Muscle of arm (tissue), 1 donor: ENCODE measurements at regions not wholly inside any gene's neighbourhood (a gene's known extent, or its start where the extent isn't known, plus 50 kb on each side); places are given as distances from the start of the nearest gene placed in this dataset.

ENCODE experiments used
- DNase-seq: peaks from one replicate; pipeline ENCODE4 v3.0.0-alpha.2; 2013

DNA sequence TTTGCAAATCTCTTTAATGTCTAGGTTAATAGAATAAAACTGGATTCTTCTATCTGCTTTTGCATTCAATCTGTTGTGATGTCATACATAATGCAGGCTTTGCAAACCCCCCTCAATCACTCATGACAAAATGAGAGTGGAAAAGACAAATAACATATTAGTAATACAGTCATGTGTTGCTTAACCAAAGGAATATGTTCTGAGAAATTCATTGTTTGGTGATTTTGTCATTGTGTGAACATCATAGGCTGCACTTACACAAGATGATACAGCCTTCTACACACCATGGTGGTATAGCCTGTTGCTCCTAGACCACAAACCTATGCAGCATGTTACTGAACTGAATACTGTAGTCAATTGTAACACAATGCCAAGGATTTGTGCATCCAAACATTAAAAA is 87.3 kb upstream of the SEC61G start:
- no peak for DNase-seq

DNA sequence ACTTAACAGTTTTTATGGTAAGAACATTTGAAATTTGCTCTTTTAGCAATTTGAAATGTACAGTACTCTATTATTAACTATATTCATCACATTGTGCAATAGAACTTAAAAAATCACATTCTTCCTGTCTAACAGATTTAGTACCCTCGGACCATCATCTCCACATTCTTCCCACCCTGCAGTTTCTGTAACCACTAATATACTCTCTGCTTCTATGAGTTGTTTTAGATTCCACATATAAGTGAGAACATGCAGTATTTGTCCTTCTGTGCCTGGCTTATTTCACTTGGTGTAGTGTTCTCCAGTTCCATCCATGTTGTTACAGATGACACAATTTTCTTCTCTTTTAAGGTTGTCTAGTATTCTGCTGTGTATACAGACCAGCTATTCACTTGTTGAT is 88.9 kb upstream of the SEC61G start:
- DNase-seq = no peak

DNA sequence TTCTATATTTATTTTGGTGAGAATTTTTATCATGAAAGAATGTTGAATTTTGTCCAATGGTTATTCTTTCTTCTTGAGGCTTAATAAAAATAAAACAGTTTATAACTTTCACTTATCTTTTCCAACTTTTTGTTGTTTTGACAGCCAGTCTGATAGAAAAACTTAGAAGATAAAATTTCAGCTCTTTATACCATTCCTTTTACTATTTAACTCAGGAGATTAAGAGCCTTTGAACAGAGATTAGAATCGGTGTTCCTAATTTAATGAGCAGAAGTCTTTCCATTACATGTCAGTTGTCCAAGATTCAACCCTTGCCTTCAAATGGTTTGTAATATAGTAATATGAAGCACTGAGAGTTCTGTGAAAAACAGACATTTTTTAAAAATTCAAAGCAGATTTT is 97.8 kb upstream of the SEC61G start:
- no peak for DNase-seq

DNA sequence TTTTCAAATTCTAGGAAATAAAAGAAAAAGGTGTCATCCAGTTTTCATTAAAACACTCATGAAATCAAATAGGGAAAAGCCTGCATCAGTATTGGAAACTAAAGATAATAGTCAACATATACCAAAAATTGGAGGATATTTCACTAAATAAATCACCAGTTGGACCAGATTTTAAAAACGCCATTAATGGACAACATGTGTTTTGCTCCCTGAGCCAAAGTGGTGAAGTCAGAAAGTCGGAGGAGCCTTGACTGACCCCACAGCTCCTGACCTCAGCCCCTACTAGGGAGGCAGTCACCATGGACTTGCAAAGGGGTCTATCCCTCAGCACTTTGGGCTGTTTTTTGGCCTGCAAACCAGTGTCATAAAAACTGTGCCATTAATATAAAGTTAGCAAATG is 98.3 kb upstream of the SEC61G start:
- DNase-seq = no peak

DNA sequence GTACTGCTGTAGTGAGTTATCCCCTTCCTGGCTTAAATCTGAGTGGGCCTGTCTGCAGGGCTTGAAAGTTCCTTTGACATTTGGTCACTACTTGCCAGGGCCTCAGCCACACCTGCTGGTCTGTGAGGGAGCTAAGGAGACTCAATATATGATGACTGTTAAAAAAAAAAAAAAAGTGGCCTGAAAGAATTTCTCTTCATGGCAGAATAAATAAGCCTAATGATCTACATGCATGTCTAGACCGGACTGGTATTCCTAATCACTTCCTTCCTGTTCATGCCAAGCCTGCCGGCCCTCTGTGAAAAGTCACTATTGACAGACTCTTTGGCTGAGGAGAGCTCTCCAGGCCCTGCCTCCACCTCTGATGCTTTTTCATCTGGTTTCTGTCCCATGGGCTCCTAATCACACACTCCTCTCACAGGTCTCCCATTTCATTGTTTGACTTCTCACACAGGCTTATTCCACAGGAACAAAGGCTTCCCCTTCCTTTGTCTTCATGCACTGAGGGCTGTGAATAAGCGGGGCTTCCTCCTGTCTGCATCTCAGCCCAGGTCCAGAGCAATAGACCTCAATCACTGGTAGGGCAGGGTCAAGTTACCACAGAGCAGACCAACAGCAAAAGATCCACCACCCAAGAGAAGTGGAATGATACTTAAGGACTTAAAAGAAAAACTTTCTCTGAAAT is 99.1 kb upstream of the SEC61G start:
- no peak for DNase-seq

DNA sequence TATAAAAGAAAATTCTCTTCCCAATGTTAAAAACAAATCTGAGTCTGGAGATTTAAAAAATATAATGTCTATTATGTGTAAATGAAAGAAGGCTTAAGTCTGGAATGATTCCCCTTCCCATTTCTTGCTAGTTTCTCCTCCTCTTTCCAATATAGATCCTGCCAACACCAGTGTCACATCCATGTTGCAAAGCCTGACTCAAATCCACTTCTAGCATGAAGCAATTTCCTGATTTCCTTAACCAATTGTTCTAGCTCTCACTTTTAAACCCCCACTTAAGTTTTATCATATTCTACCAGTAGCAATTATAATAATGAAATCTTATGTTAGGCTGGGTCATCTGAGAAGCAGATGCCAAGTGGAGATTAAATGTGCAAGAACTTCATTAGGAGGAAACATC is 100.1 kb upstream of the SEC61G start:
- no peak for DNase-seq

DNA sequence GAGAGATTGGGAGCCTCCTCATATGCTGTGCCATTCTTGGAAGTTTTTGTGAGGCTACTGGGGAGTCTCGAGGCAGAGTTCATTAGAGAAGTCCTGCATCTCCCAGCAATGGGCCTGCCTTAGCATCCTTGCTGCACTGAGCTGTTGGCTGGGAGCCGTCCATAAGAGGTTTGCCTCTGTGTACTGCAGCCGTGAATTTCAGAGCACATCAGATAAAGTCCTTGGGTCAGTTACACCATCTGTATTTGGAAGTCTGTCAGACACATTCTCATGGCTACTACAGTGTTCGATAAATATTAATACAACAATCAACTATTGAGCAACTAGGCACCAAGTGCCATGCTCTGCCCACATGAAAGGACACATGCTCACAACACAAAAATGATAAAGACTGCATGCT is 100.5 kb upstream of the SEC61G start:
- DNase-seq = no peak

DNA sequence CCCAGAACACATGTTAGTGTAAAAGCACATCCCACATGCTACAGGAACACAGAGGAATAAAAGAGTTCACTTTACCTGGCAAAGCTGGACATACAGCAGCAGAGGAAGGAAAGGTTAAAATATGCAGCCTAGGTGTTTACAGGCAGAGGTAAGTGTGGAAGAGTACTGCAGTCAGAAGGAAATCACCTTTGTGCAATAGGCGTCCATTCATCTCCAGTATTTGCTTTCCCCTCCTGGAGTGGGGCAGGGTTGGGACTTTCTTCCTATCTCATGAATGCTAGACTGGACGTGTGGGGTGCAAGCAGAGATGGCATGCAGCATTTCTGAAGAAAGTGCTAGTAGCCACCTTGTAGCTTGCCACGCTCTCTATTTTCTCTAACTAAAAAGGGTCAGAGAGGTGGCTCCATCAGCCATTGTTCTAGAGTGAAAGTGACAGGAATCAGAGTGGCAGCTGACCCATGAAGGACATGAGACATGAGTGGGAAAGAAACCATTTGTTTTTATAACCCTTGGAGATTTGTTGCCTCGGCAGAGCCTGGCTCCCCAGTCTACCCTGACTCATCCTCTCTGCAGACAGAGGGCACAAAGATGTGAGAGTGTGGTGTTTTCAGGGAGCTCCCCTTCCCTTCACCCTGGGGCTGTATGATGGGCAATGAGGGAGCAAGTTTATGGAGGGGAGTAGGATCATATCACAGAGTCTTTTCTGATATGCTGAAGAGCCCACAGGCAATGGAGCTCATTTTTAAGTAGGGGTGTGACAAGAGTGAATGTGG is 101.2 kb upstream of the SEC61G start:
- no peak for DNase-seq

DNA sequence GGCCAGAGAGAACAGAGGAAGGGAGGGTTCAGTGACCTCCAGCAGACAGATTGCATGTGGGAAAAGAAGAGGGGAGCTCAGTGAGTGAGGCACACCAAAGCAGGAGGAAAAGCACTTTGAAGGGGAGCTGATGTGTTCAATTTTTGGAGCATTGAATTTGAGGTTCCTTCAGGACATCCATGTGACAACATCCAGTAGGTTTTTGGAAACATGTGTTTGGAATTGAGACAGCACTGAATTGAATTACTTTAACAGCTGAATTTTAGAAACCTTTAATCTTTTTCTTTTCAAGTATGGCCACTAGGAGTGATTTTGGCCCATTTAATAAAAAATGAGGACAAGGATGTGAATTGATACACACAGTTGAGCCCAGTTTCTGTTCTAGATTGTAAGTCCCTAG is 101.8 kb upstream of the SEC61G start:
- no peak for DNase-seq

DNA sequence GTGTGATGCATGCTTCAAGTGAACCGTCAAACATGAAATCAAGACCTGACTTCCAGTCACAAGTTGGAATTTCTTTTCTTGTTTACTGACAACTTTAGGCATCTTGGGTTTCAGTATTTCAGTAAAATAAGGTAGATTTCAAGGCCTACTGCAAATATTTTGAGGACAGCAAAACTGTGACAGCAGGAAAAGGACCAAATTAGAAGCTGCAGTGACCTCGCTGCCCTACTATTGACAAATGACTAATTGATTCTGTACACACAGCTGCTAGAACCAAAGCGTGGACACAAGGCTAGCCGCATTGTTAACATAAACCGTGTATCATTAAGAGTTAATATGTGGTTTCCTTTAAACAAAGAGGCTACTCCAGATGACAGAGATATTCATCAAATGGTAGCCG is 105.7 kb upstream of the SEC61G start:
- no peak for DNase-seq

DNA sequence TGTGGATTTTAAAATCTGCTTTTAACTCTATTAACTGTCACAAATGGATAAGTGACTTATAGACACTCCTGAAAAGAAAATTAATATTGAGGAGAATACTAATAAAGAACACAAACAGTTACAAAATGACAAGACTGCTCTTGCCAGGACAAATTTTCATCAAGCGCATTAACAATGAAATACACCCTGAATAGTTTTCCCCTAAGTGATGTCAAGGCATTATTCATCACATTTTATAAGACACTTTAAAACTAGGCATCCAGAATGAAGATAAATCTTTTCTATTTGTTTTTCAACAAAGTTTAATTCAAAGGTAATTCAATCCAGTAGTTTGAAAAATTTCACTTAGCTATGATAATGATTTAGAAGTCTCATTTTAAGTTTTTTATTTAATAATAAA is 110.5 kb upstream of the SEC61G start:
- DNase-seq = no peak

DNA sequence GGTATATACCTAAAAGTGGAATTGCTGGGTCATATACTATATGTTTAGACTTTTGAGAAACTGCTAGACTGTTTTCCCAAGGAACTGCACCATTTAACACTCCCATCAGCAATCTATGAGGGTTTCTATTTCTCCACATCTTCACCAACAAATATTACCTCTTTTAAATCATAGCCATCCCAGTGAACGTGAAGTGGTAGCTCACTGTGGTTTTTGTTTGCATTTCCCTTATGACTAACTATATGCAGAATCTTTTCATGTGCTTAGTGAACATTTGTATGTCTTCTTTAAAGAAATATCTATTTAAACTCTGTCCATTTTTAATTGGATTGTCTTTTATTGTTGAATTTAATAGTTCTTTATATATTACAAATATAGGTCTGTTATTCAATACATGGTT is 115.8 kb upstream of the SEC61G start:
- no peak for DNase-seq

DNA sequence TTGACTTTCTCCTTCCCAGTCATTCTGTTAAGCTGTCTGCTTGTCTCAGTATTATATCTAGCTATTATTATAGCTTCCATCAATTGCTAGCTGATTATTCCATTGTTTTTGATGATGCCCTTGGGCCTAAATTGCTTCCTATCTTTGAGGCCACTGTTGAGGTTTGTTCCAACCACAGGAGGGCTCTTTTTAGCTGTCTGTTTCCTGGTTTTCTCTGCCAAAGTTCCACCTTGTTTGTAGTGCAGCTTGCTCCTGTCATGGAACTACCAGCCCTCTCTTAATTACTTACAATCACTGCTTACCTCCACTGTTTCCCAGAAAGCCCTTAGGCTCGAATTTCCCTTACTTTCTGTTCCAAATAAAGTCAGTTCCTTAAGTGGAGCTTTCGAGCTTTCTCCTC is 118.7 kb upstream of the SEC61G start:
- DNase-seq = no peak

DNA sequence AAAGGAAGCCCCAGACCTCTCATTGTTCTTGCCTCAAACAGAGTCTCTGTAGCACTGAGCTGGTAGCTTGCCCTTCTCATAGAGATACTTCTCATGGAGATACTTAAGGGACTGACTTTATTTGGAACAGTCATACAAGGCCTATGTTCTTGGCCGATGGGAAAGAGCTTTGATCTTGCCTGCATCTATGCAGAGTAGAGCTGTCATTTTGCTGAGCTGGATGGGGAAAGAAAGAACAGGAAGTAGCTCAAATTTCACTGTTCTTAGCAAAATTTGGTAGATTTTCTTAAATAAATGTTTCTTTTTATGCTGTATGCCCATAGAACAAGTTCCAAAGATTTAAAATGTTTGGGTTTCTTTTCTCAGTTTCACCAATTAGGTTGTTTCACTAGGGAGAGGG is 119.3 kb upstream of the SEC61G start:
- DNase-seq = no peak

DNA sequence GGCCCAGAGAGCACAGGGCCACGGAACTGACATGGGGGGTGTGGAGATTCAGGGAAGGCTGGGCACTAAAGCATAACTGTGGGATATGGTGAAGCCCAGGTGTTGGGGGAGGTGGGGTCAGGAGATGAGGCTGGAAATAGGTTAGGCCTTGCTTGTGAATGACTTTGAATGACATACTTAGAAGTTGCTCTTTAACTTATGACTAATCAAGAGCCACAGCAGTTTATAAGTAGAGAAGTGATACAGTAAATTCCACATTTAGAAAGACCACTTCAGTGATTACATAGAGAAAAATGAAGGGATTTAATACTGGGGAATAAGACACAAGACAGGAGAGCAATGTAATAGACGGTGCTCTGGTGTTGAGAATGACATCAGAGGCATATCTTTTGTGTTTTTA is 120.8 kb upstream of the SEC61G start:
- DNase-seq = no peak

DNA sequence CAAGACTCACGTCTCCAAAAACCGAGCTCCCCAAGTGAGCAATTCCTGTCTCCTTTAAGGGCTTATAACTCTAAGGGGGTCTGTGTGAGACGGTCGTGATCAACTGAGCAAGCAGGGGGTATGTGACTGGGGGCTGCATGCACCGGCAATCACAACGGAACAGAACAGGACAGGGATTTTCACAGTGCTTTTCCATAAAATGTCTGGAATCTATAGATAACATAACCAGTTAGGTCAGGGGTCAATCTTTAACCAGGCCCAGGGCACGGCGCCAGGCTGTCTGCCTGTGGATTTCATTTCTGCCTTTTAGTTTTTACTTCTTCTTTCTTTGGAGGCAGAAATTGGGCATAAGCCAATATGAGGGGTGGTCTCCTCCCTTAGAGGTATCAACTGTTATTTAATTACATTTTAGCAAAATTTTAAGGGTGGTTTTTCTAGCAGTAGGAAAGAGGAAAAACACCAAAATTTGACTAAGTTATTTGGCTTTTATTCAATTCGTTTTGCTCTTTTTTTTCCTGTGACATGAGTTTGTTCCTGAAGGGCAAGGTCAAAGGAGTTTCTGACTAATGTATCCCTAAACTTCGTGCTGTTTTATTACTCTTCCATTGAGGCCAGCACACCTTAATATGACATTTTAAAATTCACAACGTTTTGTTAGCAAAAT is 121.4 kb upstream of the SEC61G start:
- DNase-seq = no peak

DNA sequence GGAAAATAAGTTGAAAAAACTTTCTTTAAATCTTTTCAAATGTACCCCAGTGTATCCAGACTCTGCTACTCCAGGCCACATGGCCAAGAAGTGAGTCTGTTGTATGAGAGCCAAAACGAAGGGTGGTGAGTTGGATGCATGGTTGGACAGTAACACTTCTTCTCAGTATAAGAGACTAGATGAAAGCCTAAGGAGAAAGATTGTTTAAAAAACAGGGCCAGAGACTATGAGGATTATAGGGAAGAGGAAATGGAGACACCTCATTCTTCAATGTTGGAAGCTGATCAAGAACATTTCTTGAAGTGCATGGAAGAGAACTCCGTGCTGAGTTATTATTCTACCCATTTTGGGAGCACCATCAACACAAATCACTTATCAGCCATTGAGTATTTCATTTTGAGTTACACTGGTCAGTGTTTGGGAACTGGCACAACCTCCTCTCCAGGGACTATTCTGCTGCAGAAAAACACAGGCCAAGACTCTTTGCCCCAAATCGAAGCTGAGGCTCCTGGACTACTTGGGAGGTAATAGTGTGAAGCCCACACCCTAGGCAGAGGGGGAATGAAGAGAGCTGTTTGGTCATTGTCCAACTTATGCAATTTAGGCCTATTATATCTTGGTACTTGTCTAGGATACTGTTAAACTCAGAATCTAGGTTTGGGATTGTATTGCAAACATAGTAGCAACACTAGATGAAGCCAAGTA is 123.0 kb upstream of the SEC61G start:
- DNase-seq = no peak

DNA sequence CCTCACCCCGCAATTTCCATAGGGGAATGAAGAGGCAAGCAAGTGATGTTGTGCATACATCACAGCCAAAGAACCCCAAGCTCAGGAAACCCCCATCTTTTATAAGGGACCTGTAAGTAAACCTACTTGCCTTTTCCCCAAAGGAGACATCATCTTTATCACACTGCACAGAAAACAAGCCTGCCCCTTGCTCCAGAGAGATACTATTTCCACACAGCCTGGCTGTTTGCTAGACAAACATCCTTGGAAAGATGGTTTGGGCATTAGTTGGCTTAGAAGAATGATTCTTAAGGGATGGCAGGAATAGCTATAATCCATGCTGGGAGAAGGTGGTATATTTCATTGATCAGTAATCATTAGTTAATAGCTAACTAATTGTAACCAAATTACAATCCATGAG is 123.7 kb upstream of the SEC61G start:
- no peak for DNase-seq

DNA sequence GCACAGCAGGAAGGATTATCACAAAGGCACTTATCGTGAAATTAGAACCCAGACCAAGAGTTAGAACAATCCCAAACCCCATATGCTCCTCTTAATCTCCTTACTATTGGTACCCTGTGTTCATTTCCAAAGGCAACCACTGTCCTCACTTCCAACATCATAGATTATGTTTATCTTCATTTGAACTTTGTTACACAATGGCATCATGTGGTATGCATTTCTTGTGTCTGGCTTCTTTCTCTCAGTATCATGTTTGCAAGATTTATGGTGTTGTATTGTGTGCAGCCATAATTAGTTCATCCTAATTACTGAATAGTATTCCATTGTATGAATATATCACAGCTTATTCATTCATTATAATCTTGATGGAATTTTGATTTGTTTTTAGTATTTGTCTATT is 124.6 kb upstream of the SEC61G start:
- DNase-seq = no peak

DNA sequence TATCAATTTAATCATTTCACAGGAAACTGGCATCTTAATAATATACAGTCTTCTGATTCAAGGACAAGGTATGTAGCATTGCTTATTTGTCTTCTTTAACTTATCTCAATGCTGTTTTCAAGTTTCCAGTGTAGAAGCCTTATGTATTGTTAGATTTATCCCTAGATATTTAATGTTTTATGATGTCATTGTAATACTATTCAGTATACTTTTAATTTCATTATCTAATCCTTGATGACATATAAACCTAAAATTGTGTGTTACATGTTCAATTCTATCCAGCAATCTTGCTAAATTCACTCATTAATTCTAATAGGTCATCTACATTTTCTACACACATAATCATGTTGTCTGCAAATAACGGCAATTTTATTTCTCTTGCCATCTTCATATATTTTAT is 126.3 kb upstream of the SEC61G start:
- no peak for DNase-seq

DNA sequence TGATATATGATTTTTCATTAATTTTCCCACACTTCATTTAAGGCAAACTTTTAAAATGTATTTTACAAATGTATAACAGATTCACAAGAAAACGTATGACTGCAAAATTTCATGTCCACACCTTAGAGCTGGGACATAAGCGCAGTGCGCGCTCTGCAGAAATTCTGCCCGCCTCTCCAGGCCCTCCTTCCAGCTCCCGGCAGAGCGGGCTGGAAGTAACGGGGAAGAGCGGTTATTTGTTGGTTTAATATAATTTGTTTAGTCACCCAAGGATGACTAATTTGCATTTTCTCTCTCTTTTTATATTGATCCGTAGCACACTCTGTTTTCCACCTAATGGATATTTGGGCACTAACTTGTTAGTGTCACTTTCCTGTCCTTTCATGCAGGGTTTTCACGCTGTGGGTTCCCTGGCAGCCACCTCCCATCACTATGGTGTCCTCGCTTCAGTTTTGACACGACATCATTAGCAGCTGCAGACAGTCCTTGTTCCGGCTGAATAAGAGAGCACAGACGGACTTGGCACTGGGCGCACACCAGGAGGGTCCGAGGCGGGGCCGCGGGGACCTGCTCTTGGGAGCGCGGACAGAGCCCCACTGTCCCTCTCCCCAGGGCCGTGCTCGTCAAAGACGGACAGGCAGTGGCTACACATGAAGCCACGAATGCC is 129.2 kb upstream of the SEC61G start:
- peak; percentile 34 for DNase-seq

DNA sequence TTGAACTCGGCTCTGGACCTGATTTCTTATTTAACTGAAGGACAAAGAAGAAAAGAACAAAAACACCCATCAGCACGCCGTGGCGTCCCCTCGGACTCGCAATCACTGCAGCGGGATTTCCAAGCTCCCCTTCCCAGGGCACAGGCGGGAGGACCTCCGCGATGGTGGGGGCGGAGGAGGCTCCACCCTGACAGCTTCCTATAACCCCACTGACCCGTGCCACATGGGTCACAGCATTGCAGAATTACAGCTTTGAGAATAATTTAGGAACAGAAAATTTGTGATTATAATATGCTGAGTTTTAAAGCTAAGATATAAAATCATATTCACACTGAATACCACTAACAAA is 129.7 kb upstream of the SEC61G start:
- no peak for DNase-seq
